Right lobe of liver (tissue), 4 donors: ENCODE measurements at regions not wholly inside any gene's neighbourhood (a gene's known extent, or its start where the extent isn't known, plus 50 kb on each side); places are given as distances from the start of the nearest gene placed in this dataset.

ENCODE experiments used
- POLR2A ChIP-seq: fragments of 450-650 bp; IDR thresholded peaks from one replicate; pipeline ENCODE4 v1.6.1; 2017; ENCODE audit warnings: antibody characterized with exemption, mild to moderate bottlenecking
- TF ChIP-seq, protein P1 (sequence below), 4 donors: fragments of 200-600 bp in 3 of 4; fragments of 450-650 bp in 1 of 4; IDR thresholded peaks; one replicate each; pipeline versions ENCODE4 v1.5.1 to v1.8.0; 2016 to 2022; ENCODE audit warnings: antibody characterized with exemption in 4 of 4, mild to moderate bottlenecking in 2 of 4
- donor health status: DM: no; HTN: no; CAD: no.
- donor health status: DM: no; HTN: no; CAD: no.
- donor health status: DM: no; HTN: yes; CAD: no.

DNA sequence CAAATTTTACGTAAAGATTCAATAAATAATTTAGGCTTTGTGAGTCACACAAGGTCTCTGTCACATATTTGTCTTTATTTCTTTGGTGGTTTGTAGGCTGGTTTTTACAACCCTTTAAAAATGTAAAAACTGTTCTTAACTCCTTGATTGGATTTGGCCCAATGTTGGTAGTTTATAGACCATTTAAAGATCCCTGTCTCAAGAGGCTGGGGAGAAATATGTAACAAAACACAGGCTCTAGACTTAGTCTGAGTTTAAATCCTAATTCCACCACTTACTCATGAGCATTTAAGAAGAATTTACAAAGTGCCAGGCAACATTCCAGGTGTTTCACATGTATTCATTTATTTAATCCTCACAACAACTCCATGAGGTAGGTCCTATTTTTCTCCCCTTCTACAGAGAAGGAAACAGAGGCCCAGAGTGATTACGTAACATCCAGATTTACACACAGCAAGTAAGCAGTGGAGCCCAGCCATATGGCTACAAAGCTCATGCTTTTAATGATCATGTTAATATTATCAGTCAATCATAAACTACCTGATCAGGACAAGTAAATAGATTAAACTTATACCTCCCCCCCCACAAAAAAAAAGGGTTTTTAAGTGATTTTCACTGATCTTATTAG, 416.6 kb upstream of the ACVR2A start:
- TF ChIP-seq, protein P1, sequence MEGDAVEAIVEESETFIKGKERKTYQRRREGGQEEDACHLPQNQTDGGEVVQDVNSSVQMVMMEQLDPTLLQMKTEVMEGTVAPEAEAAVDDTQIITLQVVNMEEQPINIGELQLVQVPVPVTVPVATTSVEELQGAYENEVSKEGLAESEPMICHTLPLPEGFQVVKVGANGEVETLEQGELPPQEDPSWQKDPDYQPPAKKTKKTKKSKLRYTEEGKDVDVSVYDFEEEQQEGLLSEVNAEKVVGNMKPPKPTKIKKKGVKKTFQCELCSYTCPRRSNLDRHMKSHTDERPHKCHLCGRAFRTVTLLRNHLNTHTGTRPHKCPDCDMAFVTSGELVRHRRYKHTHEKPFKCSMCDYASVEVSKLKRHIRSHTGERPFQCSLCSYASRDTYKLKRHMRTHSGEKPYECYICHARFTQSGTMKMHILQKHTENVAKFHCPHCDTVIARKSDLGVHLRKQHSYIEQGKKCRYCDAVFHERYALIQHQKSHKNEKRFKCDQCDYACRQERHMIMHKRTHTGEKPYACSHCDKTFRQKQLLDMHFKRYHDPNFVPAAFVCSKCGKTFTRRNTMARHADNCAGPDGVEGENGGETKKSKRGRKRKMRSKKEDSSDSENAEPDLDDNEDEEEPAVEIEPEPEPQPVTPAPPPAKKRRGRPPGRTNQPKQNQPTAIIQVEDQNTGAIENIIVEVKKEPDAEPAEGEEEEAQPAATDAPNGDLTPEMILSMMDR (IDR thresholded peaks at IDR 0.05): no peak
- TF ChIP-seq POLR2A: no peak
